ENCODE measurements at regions not wholly inside any gene's neighbourhood (a gene's known extent, or its start where the extent isn't known, plus 50 kb on each side); places are given as distances from the start of the nearest gene placed in this dataset.

DNA sequence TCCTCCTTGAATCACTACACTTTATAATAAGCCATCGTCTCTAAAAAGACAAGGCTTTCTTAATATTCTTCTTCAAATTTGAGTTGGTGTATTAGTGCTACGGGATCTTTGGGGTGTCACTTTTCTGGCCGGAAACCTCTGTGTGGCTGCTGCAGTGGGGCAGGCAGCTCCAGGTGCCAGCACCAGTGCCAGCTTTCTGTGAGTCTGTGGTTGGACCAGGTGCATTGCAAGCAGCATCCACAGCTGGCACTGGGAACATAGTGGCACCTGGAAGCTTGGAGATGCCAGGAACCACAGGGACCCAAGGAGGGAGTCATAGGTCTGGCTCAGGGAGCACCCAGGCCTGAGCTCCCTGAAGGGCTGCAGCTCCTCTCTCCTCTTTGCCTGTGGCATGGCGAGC lies 111.8 kb upstream of the RUNX3 start:
- intact Hi-C loops (cut with micrococcal nuclease; ENCODE audit: unreplicated experiment) (no loop called here), in situ Hi-C loops (cut with HindIII; ENCODE audit: extremely low pct_ligation_motif_present, low pct_unique_long_range_greater_than_20kb) (no loop called here)
- H3K79me2 ChIP-seq (ENCODE audit: insufficient read depth, low read length) = no peaks in the 10 kb centered on the region
- no peaks in the 10 kb centered on the region for H3K4me1 ChIP-seq (ENCODE audit: insufficient read depth, low read length)
- FAIRE-seq (no peak), ATAC-seq (no peak), DNase-seq (ENCODE audit: low spot score) (no peak)
- 14% methylated on average over 3 of the region's 4 CpGs for WGBS (ENCODE audit: low lambda C conversion rate)
- H4K20me1 ChIP-seq (ENCODE audit: insufficient read depth, low read length) = no peaks in the 10 kb centered on the region
- no TSS peak for BruUV-seq (replicated peaks)
- no peak overlapping the region for H3K27ac ChIP-seq (ENCODE audit: extremely low read length, insufficient read depth, low read length)
- H2AFZ ChIP-seq (ENCODE audit: low read length) = no peak overlapping the region
- H3K9me3 ChIP-seq (ENCODE audit: low read length) = no peaks in the 10 kb centered on the region
- H3K4me2 ChIP-seq (ENCODE audit: low read depth, low read length) = no peak overlapping the region
- ChIA-PET POLR2A (no interaction called here), CTCF (ENCODE audit: low intra/inter-chr PET ratio, low total read pairs) (no interaction called here)
- no peak overlapping the region for H3K4me3 ChIP-seq (replicated peaks in 1 of 3; ENCODE audit: insufficient read depth in 1 of 3, low read depth in 2 of 3, low read length in 3 of 3)
- H3K27me3 ChIP-seq (ENCODE audit: control insufficient read depth in 1 of 2, insufficient read depth in 2 of 2, low read length in 2 of 2) = peaks cover 0 to 17% of the 10 kb centered on the region in 2 experiments; a peak in 2 of 5 replicates
- no peaks in the 10 kb centered on the region for H3K36me3 ChIP-seq (replicated peaks in 1 of 2; ENCODE audit: control insufficient read depth in 1 of 2, insufficient read depth in 2 of 2, low read length in 2 of 2)
- no peak for TF ChIP-seq STAT5B (CRISPR knock-in tag; IDR thresholded peaks at IDR 0.05)
- TF ChIP-seq ZNF253 (CRISPR knock-in tag; IDR thresholded peaks at IDR 0.05; ENCODE audit: borderline replicate concordance) = no peak
- no peak for TF ChIP-seq ZNF790 (CRISPR knock-in tag; IDR thresholded peaks at IDR 0.05; ENCODE audit: borderline replicate concordance)
- no peak for TF ChIP-seq REL (CRISPR knock-in tag; conservative IDR thresholded peaks at IDR 0.05)
- TF ChIP-seq SIN3B (IDR thresholded peaks at IDR 0.05; ENCODE audit: low read length) = no peak
- TF ChIP-seq, protein P1, sequence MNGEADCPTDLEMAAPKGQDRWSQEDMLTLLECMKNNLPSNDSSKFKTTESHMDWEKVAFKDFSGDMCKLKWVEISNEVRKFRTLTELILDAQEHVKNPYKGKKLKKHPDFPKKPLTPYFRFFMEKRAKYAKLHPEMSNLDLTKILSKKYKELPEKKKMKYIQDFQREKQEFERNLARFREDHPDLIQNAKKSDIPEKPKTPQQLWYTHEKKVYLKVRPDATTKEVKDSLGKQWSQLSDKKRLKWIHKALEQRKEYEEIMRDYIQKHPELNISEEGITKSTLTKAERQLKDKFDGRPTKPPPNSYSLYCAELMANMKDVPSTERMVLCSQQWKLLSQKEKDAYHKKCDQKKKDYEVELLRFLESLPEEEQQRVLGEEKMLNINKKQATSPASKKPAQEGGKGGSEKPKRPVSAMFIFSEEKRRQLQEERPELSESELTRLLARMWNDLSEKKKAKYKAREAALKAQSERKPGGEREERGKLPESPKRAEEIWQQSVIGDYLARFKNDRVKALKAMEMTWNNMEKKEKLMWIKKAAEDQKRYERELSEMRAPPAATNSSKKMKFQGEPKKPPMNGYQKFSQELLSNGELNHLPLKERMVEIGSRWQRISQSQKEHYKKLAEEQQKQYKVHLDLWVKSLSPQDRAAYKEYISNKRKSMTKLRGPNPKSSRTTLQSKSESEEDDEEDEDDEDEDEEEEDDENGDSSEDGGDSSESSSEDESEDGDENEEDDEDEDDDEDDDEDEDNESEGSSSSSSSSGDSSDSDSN (CRISPR knock-in tag; IDR thresholded peaks at IDR 0.05) = no peak
- no peak for TF ChIP-seq DPF2 (CRISPR knock-in tag; IDR thresholded peaks at IDR 0.05; ENCODE audit: borderline replicate concordance, low read depth)
- TF ChIP-seq ZNF205 (CRISPR knock-in tag; IDR thresholded peaks at IDR 0.05) = no peak
- TF ChIP-seq RCOR2 (CRISPR knock-in tag; IDR thresholded peaks at IDR 0.05) = no peak
- no peak overlapping the region for H3K9ac ChIP-seq (ENCODE audit: insufficient read depth, low read depth, low read length)

Data from HepG2 (cell line).